ENCODE measurements at regions not wholly inside any gene's neighbourhood (a gene's known extent, or its start where the extent isn't known, plus 50 kb on each side); places are given as distances from the start of the nearest gene placed in this dataset.

DNA sequence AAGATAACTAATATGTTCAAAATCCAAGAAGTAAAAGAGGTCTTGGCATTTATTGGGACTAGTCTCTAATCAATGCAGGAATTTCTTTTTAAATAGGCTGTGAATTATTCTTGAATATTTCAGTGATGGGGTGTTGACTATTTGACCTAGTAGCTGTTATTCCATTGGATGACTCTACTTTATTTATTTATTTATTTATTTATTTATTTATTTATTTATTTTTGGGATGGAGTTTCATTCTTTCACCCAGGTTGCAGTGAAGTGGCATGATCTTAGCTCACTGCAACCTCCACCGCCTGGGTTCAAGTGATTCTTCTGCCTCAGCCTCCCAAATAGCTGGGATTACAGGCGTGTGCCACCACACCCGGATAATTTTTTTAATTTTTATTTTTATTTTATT is 1227.8 kb downstream of the ZPLD1 start:
- TF ChIP-seq EZH2 (IDR thresholded peaks at IDR 0.05; ENCODE audit: borderline replicate concordance, insufficient read depth, low read length, poor library complexity, severe bottlenecking) (no peak), RAD21 (conservative IDR thresholded peaks at IDR 0.05) (no peak), POLR2AphosphoS5 (IDR thresholded peaks at IDR 0.05) (no peak), TAF1 (IDR thresholded peaks at IDR 0.05; ENCODE audit: low read depth) (no peak), EP300 (conservative IDR thresholded peaks at IDR 0.05; ENCODE audit: poor library complexity, severe bottlenecking) (no peak), SMC3 (conservative IDR thresholded peaks at IDR 0.05; ENCODE audit: poor library complexity) (no peak), MXI1 (conservative IDR thresholded peaks at IDR 0.05; ENCODE audit: poor library complexity, severe bottlenecking) (no peak)
- TF ChIP-seq, protein P1, sequence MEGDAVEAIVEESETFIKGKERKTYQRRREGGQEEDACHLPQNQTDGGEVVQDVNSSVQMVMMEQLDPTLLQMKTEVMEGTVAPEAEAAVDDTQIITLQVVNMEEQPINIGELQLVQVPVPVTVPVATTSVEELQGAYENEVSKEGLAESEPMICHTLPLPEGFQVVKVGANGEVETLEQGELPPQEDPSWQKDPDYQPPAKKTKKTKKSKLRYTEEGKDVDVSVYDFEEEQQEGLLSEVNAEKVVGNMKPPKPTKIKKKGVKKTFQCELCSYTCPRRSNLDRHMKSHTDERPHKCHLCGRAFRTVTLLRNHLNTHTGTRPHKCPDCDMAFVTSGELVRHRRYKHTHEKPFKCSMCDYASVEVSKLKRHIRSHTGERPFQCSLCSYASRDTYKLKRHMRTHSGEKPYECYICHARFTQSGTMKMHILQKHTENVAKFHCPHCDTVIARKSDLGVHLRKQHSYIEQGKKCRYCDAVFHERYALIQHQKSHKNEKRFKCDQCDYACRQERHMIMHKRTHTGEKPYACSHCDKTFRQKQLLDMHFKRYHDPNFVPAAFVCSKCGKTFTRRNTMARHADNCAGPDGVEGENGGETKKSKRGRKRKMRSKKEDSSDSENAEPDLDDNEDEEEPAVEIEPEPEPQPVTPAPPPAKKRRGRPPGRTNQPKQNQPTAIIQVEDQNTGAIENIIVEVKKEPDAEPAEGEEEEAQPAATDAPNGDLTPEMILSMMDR (IDR thresholded peaks at IDR 0.05; ENCODE audit: poor library complexity, severe bottlenecking): no peak
- TF ChIP-seq, protein P2, sequence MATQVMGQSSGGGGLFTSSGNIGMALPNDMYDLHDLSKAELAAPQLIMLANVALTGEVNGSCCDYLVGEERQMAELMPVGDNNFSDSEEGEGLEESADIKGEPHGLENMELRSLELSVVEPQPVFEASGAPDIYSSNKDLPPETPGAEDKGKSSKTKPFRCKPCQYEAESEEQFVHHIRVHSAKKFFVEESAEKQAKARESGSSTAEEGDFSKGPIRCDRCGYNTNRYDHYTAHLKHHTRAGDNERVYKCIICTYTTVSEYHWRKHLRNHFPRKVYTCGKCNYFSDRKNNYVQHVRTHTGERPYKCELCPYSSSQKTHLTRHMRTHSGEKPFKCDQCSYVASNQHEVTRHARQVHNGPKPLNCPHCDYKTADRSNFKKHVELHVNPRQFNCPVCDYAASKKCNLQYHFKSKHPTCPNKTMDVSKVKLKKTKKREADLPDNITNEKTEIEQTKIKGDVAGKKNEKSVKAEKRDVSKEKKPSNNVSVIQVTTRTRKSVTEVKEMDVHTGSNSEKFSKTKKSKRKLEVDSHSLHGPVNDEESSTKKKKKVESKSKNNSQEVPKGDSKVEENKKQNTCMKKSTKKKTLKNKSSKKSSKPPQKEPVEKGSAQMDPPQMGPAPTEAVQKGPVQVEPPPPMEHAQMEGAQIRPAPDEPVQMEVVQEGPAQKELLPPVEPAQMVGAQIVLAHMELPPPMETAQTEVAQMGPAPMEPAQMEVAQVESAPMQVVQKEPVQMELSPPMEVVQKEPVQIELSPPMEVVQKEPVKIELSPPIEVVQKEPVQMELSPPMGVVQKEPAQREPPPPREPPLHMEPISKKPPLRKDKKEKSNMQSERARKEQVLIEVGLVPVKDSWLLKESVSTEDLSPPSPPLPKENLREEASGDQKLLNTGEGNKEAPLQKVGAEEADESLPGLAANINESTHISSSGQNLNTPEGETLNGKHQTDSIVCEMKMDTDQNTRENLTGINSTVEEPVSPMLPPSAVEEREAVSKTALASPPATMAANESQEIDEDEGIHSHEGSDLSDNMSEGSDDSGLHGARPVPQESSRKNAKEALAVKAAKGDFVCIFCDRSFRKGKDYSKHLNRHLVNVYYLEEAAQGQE (IDR thresholded peaks at IDR 0.05; ENCODE audit: borderline replicate concordance): no peak
